Body of pancreas (tissue), 4 donors: ENCODE measurements at regions not wholly inside any gene's neighbourhood (a gene's known extent, or its start where the extent isn't known, plus 50 kb on each side); places are given as distances from the start of the nearest gene placed in this dataset.

Source experiments
- ATAC-seq: fragments of 150-250 bp; one replicate; pipeline ENCODE4 v1.9.1; 2016
- DNase-seq, 4 donors: peaks; one replicate each; pipeline ENCODE4 v3.0.0-alpha.2; 2019
- H3K27ac ChIP-seq, 4 donors: fragments of 200-600 bp; sonication (generic); 1 replicate in 3 of 4; 2 replicates in 1 of 4; pipeline versions ENCODE4 v1.5.1 to v1.6.1; 2016 to 2019; ENCODE audit warnings: mild to moderate bottlenecking in 1 of 4, mixed read lengths in 1 of 4, moderate library complexity in 1 of 4
- H3K27me3 ChIP-seq, 2 donors: fragments of 200-600 bp; sonication (generic); one replicate each; pipeline ENCODE4 v1.6.0; 2016; ENCODE audit warnings: mild to moderate bottlenecking in 1 of 2
- H3K36me3 ChIP-seq, 2 donors: fragments of 200-600 bp; sonication (generic); replicated peaks in 1 of 2; 2 replicates each; pipeline ENCODE4 v1.5.1; 2016; ENCODE audit warnings: low read depth in 2 of 2; ENCODE audit not compliant: insufficient read depth in 1 of 2
- H3K4me1 ChIP-seq: fragments of 200-600 bp; sonication (generic); one replicate; pipeline ENCODE4 v1.6.0; 2016
- H3K4me3 ChIP-seq, 2 donors: fragments of 200-600 bp; sonication (generic); 1 replicate in 1 of 2; 2 replicates in 1 of 2; pipeline ENCODE4 v1.5.1; 2016 to 2019
- H3K9me3 ChIP-seq, 3 donors: fragments of 200-600 bp; sonication (generic); 1 replicate in 2 of 3; 2 replicates in 1 of 3; pipeline ENCODE4 v1.5.1; 2016
- POLR2A ChIP-seq, 3 donors: fragments of 450-650 bp; IDR thresholded peaks; one replicate each; pipeline ENCODE4 v1.6.1; 2016; ENCODE audit warnings: antibody characterized with exemption in 3 of 3, mild to moderate bottlenecking in 2 of 3
- WGBS, 2 donors: methylation state at CpG; one replicate each; pipeline ENCODE4 v1.1.5; 2017; 5-methylcytosine and 5-hydroxymethylcytosine counted together
- intact Hi-C: fragments of 100-400 bp; cut with DNase I; formaldehyde crosslinking; loops from one replicate; pipeline ENCODE4 v1.15.1; 2023
- TF ChIP-seq, protein P1 (sequence below), 7 experiments: fragments of 450-650 bp in 4 of 7; fragments of 200-600 bp in 3 of 7; sonication (generic) in 3 of 7; IDR thresholded peaks; one replicate each; pipeline ENCODE4 v1.5.1; 2016 to 2019; ENCODE audit warnings: antibody characterized with exemption in 7 of 7

- intact Hi-C loops = no loop called here
- no peaks in the 10 kb centered on the region for H3K36me3 ChIP-seq
- H3K27ac ChIP-seq = no peak overlapping the region
- no peaks in the 10 kb centered on the region for H3K27me3 ChIP-seq
- no peaks in the 10 kb centered on the region for H3K4me1 ChIP-seq
- 72 to 78% methylated on average over 3 of the region's 3 CpGs for WGBS, 2 donors
- H3K4me3 ChIP-seq = no peak overlapping the region
- DNase-seq = no peak
- no peak for ATAC-seq
- no peaks in the 10 kb centered on the region for H3K9me3 ChIP-seq
- TF ChIP-seq, protein P1, sequence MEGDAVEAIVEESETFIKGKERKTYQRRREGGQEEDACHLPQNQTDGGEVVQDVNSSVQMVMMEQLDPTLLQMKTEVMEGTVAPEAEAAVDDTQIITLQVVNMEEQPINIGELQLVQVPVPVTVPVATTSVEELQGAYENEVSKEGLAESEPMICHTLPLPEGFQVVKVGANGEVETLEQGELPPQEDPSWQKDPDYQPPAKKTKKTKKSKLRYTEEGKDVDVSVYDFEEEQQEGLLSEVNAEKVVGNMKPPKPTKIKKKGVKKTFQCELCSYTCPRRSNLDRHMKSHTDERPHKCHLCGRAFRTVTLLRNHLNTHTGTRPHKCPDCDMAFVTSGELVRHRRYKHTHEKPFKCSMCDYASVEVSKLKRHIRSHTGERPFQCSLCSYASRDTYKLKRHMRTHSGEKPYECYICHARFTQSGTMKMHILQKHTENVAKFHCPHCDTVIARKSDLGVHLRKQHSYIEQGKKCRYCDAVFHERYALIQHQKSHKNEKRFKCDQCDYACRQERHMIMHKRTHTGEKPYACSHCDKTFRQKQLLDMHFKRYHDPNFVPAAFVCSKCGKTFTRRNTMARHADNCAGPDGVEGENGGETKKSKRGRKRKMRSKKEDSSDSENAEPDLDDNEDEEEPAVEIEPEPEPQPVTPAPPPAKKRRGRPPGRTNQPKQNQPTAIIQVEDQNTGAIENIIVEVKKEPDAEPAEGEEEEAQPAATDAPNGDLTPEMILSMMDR (IDR thresholded peaks at IDR 0.05) = no peak
- no peak for TF ChIP-seq POLR2A (IDR thresholded peaks at IDR 0.05)
These were observed 220.8 kb upstream of the RNF32 start for GRCh38 chr7:156419782-156420181.

- ATAC-seq = no peak
- no peak overlapping the region for H3K27ac ChIP-seq
- no peak for TF ChIP-seq POLR2A (IDR thresholded peaks at IDR 0.05)
- no peak for DNase-seq
- 90 to 95% methylated on average over 11 of the region's 11 CpGs for whole genome bisulfite sequencing, 2 donors
- H3K4me1 ChIP-seq = no peaks in the 10 kb centered on the region
- no peaks in the 10 kb centered on the region for H3K27me3 ChIP-seq
- H3K4me3 ChIP-seq = no peak overlapping the region
- intact Hi-C loops = no loop called here
- no peaks in the 10 kb centered on the region for H3K36me3 ChIP-seq
- no peaks in the 10 kb centered on the region for H3K9me3 ChIP-seq
These were observed 238.3 kb upstream of the RNF32 start for GRCh38 chr7:156402255-156402654.

DNA sequence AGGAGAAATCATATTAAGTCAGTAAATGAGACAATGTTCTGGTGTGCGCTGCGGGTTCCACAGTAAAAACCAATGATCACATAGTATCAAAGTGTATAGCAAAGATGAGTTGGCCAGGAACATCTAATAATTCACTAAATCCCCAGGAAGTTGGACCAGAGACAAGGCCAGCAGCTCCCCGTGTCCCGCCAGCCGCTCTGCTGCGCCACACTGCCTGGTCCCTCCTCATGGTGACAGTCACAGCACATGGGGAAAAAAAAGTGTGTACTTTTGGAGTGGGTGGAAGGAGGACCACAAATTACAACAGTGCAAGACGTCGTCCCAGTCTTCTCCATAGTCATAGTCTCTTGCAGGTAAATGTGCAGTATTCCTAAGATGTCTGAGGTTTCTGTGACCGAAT is 239.0 kb upstream of the RNF32 start:
- ATAC-seq (no peak), DNase-seq (no peak)
- no peaks in the 10 kb centered on the region for H3K4me1 ChIP-seq
- no peak for TF ChIP-seq POLR2A (IDR thresholded peaks at IDR 0.05)
- TF ChIP-seq, protein P1 (IDR thresholded peaks at IDR 0.05) = no peak
- H3K4me3 ChIP-seq = no peak overlapping the region
- H3K9me3 ChIP-seq = no peaks in the 10 kb centered on the region
- intact Hi-C loops = no loop called here
- WGBS, 2 donors = 79 to 81% methylated on average over 9 of the region's 9 CpGs
- H3K36me3 ChIP-seq = no peaks in the 10 kb centered on the region
- H3K27me3 ChIP-seq = no peaks in the 10 kb centered on the region
- no peak overlapping the region for H3K27ac ChIP-seq

DNA sequence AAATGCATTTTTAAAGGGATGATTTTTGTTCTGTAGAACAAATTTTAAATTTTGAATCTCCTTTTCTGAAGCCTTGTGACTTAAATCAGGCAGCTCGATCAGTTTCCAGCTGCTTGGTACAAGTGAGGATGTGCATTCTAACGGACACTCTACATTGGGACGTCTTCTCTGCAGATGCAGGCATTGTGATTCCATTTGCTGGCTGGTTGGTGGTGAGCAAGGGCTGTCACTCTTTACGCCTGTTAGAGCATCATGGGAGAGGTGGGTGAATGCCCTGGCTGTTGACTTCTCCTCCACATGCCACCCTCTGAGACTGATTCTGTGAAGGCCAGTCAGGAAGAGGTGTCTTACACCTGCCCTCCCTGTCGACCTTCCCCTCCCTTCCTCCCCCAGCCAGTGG is 240.5 kb upstream of the RNF32 start:
- no peaks in the 10 kb centered on the region for H3K9me3 ChIP-seq
- no peak overlapping the region for H3K4me3 ChIP-seq
- TF ChIP-seq POLR2A (IDR thresholded peaks at IDR 0.05) = no peak
- TF ChIP-seq, protein P1 (IDR thresholded peaks at IDR 0.05) = no peak
- no peaks in the 10 kb centered on the region for H3K4me1 ChIP-seq
- no peak for ATAC-seq
- H3K27ac ChIP-seq = no peak overlapping the region
- intact Hi-C loops = no loop called here
- DNase-seq = no peak
- WGBS, 2 donors = 47 to 53% methylated on average over 5 of the region's 5 CpGs
- no peaks in the 10 kb centered on the region for H3K36me3 ChIP-seq
- no peaks in the 10 kb centered on the region for H3K27me3 ChIP-seq

DNA sequence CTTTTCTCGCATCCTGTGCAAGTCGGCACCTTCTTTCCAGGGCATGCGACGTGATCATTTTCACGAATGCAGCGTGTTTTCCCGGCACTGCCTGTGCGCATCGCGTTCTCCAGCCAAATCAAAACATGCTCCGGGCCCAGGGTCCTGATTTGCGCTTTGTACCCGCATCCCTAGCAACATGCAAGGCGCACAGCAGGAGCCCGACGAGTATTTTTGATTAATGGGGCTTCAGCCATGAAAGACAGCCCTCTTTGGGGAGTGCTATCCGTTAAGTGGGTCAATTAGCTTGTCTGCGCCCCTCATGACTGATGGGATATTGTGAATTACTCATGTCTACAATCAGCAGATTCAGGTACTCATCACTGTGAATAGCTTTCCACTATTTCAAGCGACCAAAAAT is 243.3 kb upstream of the RNF32 start:
- ATAC-seq = no peak

More for the DNA sequence above, 243.3 kb upstream of the RNF32 start:
- TF ChIP-seq, protein P1 (IDR thresholded peaks at IDR 0.05) = no peak
- Histone ChIP-seq H3K27me3 (no peaks in the 10 kb centered on the region), H3K27ac (no peak overlapping the region), H3K4me1 (no peaks in the 10 kb centered on the region), H3K9me3 (no peaks in the 10 kb centered on the region), H3K4me3 (no peak overlapping the region), H3K36me3 (no peaks in the 10 kb centered on the region)
- intact Hi-C loops = no loop called here
- DNase-seq = no peak
- WGBS, 2 donors = 79 to 83% methylated on average over 19 of the region's 19 CpGs
